ENCODE measurements at regions not wholly inside any gene's neighbourhood (a gene's known extent, or its start where the extent isn't known, plus 50 kb on each side); places are given as distances from the start of the nearest gene placed in this dataset.

DNA sequence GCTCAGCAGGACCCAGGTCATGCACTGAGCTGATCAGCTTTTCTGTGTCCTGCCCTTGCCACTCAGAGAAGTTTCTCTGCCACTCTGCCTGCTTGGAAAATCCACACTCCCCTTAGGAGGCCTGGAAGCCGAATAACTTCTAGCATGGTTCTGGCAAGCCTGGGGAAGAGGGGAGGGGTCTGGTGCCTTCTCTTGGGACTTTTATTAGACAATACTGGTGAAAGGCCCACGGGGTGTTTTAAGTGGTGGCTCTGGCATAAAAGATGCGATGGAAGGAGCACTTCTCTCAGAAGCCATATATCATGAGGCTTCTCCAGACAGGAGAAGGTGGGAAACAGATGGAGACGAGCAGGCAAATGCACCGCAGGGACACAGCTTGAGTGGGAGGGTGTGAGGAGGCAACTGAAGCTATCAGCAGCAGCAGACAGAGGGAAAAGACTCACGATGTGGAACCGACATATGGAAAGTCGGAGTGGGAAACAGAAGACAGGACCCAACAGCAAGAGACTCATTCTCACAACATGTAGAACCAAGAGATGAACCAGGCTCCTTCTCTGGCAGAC lies 141.8 kb upstream of the CTNNA2 start:
- Histone ChIP-seq H3K27me3 (ENCODE audit: control insufficient read depth, insufficient read depth, low read length) (no peaks in the 10 kb centered on the region), H3K4me1 (ENCODE audit: control insufficient read depth, extremely low read depth, insufficient read depth, low read length) (no peaks in the 10 kb centered on the region), H4K20me1 (ENCODE audit: control insufficient read depth, extremely low read depth, insufficient read depth, low read length) (no peaks in the 10 kb centered on the region), H3K36me3 (ENCODE audit: control insufficient read depth, insufficient read depth, low read length) (no peaks in the 10 kb centered on the region), H3K9me3 (ENCODE audit: control insufficient read depth, insufficient read depth, low read depth, low read length) (no peaks in the 10 kb centered on the region), H3K27ac (ENCODE audit: insufficient read depth, low read length) (no peak overlapping the region), H3K4me2 (ENCODE audit: extremely low read depth, insufficient read depth, low read length) (no peak overlapping the region), H3K4me3 (replicated peaks in 1 of 4; ENCODE audit: control extremely low read depth in 1 of 4, insufficient read depth in 1 of 4, low read depth in 3 of 4, low read length in 4 of 4) (no peak overlapping the region), H3K9ac (ENCODE audit: insufficient read depth, low read length) (no peak overlapping the region), H3K79me2 (ENCODE audit: control insufficient read depth, insufficient read depth, low read length) (no peaks in the 10 kb centered on the region), H2AFZ (ENCODE audit: low read length) (no peak overlapping the region)
- no peak for DNase-seq (ENCODE audit: low read depth in 2 of 2)
- TF ChIP-seq, protein P1, sequence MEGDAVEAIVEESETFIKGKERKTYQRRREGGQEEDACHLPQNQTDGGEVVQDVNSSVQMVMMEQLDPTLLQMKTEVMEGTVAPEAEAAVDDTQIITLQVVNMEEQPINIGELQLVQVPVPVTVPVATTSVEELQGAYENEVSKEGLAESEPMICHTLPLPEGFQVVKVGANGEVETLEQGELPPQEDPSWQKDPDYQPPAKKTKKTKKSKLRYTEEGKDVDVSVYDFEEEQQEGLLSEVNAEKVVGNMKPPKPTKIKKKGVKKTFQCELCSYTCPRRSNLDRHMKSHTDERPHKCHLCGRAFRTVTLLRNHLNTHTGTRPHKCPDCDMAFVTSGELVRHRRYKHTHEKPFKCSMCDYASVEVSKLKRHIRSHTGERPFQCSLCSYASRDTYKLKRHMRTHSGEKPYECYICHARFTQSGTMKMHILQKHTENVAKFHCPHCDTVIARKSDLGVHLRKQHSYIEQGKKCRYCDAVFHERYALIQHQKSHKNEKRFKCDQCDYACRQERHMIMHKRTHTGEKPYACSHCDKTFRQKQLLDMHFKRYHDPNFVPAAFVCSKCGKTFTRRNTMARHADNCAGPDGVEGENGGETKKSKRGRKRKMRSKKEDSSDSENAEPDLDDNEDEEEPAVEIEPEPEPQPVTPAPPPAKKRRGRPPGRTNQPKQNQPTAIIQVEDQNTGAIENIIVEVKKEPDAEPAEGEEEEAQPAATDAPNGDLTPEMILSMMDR (conservative IDR thresholded peaks at IDR 0.05 in 1 of 2, IDR thresholded peaks at IDR 0.05 in 1 of 2; ENCODE audit: low read depth in 1 of 2, low read length in 2 of 2), result no peak
- TF ChIP-seq EZH2 (IDR thresholded peaks at IDR 0.05; ENCODE audit: low read length, missing control alignments), result no peak

DNA sequence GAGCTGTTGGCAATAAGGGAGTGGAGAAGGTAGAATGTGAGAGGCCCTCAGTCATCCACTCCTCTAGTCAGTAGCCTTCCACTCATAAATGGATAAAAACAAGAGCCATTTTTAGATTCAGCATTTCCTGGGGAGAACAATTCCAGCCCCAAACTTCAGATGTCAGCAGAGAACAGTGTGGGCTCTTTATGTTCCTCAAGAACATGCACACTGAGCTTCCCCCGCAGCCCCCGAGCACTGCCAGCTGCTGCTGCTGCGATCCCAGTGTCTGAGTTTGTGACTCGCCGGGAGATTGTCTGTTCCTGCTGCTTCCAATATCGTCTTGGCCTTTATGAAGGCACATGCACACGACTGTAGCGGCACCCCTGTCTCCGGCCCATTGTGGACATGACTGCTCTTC lies 143.7 kb upstream of the CTNNA2 start:
- Histone ChIP-seq H3K9me3 (ENCODE audit: control insufficient read depth, insufficient read depth, low read depth, low read length) (no peaks in the 10 kb centered on the region), H3K4me2 (ENCODE audit: extremely low read depth, insufficient read depth, low read length) (no peak overlapping the region), H3K27ac (ENCODE audit: insufficient read depth, low read length) (no peak overlapping the region), H3K36me3 (ENCODE audit: control insufficient read depth, insufficient read depth, low read length) (no peaks in the 10 kb centered on the region), H2AFZ (ENCODE audit: low read length) (no peak overlapping the region), H4K20me1 (ENCODE audit: control insufficient read depth, extremely low read depth, insufficient read depth, low read length) (no peaks in the 10 kb centered on the region), H3K27me3 (ENCODE audit: control insufficient read depth, insufficient read depth, low read length) (no peaks in the 10 kb centered on the region), H3K79me2 (ENCODE audit: control insufficient read depth, insufficient read depth, low read length) (no peaks in the 10 kb centered on the region), H3K4me3 (replicated peaks in 1 of 4; ENCODE audit: control extremely low read depth in 1 of 4, insufficient read depth in 1 of 4, low read depth in 3 of 4, low read length in 4 of 4) (no peak overlapping the region), H3K4me1 (ENCODE audit: control insufficient read depth, extremely low read depth, insufficient read depth, low read length) (no peaks in the 10 kb centered on the region), H3K9ac (ENCODE audit: insufficient read depth, low read length) (no peak overlapping the region)
- DNase-seq (ENCODE audit: low read depth in 2 of 2), result no peak
- TF ChIP-seq, protein P1 (conservative IDR thresholded peaks at IDR 0.05 in 1 of 2, IDR thresholded peaks at IDR 0.05 in 1 of 2; ENCODE audit: low read depth in 1 of 2, low read length in 2 of 2), result no peak
- no peak for TF ChIP-seq EZH2 (IDR thresholded peaks at IDR 0.05; ENCODE audit: low read length, missing control alignments)

DNA sequence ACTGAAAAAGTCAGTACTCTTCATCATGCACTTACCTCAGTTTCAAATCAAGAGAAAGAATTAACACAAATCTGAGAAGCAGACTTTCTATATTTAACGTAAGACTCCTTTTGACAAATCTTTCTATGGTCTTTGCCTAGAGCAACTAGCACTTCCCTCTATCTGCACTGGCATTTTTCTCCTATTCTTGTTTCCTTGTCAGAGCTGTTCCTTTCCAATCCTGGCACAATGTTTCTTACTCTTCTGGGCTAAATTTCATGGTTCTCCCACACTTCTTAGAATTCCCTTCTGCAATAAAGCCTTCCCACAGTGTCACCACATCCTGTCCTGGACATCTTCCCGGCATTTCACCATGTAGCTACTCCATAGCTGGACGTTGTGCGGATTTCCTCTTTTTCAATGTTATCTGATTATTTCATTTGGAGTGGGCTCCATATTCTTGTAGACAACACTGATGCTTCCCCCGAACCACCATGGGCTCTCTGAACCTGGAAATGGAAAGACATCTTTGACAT lies 144.7 kb upstream of the CTNNA2 start:
- TF ChIP-seq EZH2 (IDR thresholded peaks at IDR 0.05; ENCODE audit: low read length, missing control alignments), result no peak
- TF ChIP-seq, protein P1 (conservative IDR thresholded peaks at IDR 0.05 in 1 of 2, IDR thresholded peaks at IDR 0.05 in 1 of 2; ENCODE audit: low read depth in 1 of 2, low read length in 2 of 2), result no peak
- DNase-seq (ENCODE audit: low read depth in 2 of 2), result no peak
- Histone ChIP-seq H3K4me2 (ENCODE audit: extremely low read depth, insufficient read depth, low read length) (no peak overlapping the region), H3K4me3 (replicated peaks in 1 of 4; ENCODE audit: control extremely low read depth in 1 of 4, insufficient read depth in 1 of 4, low read depth in 3 of 4, low read length in 4 of 4) (no peak overlapping the region), H2AFZ (ENCODE audit: low read length) (no peak overlapping the region), H3K9me3 (ENCODE audit: control insufficient read depth, insufficient read depth, low read depth, low read length) (no peaks in the 10 kb centered on the region), H3K79me2 (ENCODE audit: control insufficient read depth, insufficient read depth, low read length) (no peaks in the 10 kb centered on the region), H4K20me1 (ENCODE audit: control insufficient read depth, extremely low read depth, insufficient read depth, low read length) (no peaks in the 10 kb centered on the region), H3K27ac (ENCODE audit: insufficient read depth, low read length) (no peak overlapping the region), H3K27me3 (ENCODE audit: control insufficient read depth, insufficient read depth, low read length) (no peaks in the 10 kb centered on the region), H3K9ac (ENCODE audit: insufficient read depth, low read length) (no peak overlapping the region), H3K36me3 (ENCODE audit: control insufficient read depth, insufficient read depth, low read length) (no peaks in the 10 kb centered on the region), H3K4me1 (ENCODE audit: control insufficient read depth, extremely low read depth, insufficient read depth, low read length) (no peaks in the 10 kb centered on the region)
